A549 (cell line): ENCODE measurements at regions not wholly inside any gene's neighbourhood (a gene's known extent, or its start where the extent isn't known, plus 50 kb on each side); places are given as distances from the start of the nearest gene placed in this dataset.
A peak's percentile ranks its signal among the peaks of the same experiment; 100 is the strongest.

Experiments
- ATAC-seq, 2 experiments: fragments of 200-7000 bp in 1 of 2; fragments of >200 bp in 1 of 2; cut with Nextera tagmentation in 1 of 2; cut with Tn5 transposase in 1 of 2; 3 replicates each; pipeline versions ENCODE4 v1.8.0 to v1.9.1; 2018 to 2020; ENCODE audit warnings: mild to moderate bottlenecking in 1 of 2, moderate library complexity in 1 of 2
- CTCF ChIA-PET: fragments of 300-600 bp; sonication (Branson Sonifier 250); formaldehyde crosslinking; extraction: SDS; loops from one replicate; lab custom pipeline; 2021; ENCODE audit warnings: antibody characterized with exemption, inconsistent platforms; lab: Yijun Ruan, JAX
- POLR2A ChIA-PET: fragments of 350-600 bp; formaldehyde crosslinking; extraction: SDS; loops from one replicate; lab custom pipeline; 2021; ENCODE audit warnings: antibody characterized with exemption, inconsistent platforms; lab: Yijun Ruan, JAX
- DNase-seq, 2 experiments: peaks; one replicate each; pipeline versions ENCODE4 v3.0.0 to v3.0.0-alpha.2; 2011 to 2016; ENCODE audit warnings: low read depth in 1 of 2, low spot score in 1 of 2
- FAIRE-seq: peaks from 2 replicates; lab custom pipeline; 2011; peaks lifted over from hg19 to GRCh38; lab: Jason Lieb, UNC
- H3K27ac ChIP-seq, 2 experiments: fragments of >200 bp; sonication (Bioruptor Twin); formaldehyde crosslinking; 3 replicates each; pipeline ENCODE4 v1.5.1; 2016 to 2017
- H3K4me1 ChIP-seq: fragments of >200 bp; sonication (Bioruptor Twin); formaldehyde crosslinking; 3 replicates; pipeline ENCODE4 v1.6.1; 2016
- H3K4me2 ChIP-seq: fragments of >200 bp; sonication (Bioruptor Twin); formaldehyde crosslinking; 3 replicates; pipeline ENCODE4 v1.6.1; 2016
- H3K4me3 ChIP-seq: fragments of >200 bp; sonication (Bioruptor Twin); formaldehyde crosslinking; 3 replicates; pipeline ENCODE4 v1.5.1; 2016
- H3K9me3 ChIP-seq: fragments of >200 bp; sonication (Bioruptor Twin); formaldehyde crosslinking; 3 replicates; pipeline ENCODE4 v1.6.1; 2016
- ATOH8 ChIP-seq: fragments of 250-450 bp; sonication (Bioruptor Pico); IDR thresholded peaks from 2 replicates; pipeline ENCODE4 v1.5.0; 2020; ENCODE audit warnings: low read depth, mild to moderate bottlenecking, moderate library complexity
- BCL3 ChIP-seq: fragments of >200 bp; sonication (Bioruptor Twin); formaldehyde crosslinking; IDR thresholded peaks from 3 replicates; pipeline ENCODE4 v1.6.1; 2016
- CHD2 ChIP-seq: fragments of 150-350 bp; IDR thresholded peaks from 2 replicates; pipeline ENCODE4 v1.6.1; 2014; ENCODE audit warnings: low read length; ENCODE audit not compliant: partially characterized antibody
- CTCF ChIP-seq: fragments of >200 bp; sonication (Bioruptor Twin); formaldehyde crosslinking; IDR thresholded peaks from 3 replicates; pipeline ENCODE4 v1.5.1; 2016
- EHF ChIP-seq: fragments of 250-450 bp; sonication (Bioruptor Pico); IDR thresholded peaks from 2 replicates; pipeline ENCODE4 v1.5.0; 2020; ENCODE audit warnings: mild to moderate bottlenecking
- EP300 ChIP-seq, 2 experiments: fragments of >200 bp; sonication (Bioruptor Twin); formaldehyde crosslinking; IDR thresholded peaks; 2 replicates in 1 of 2; 3 replicates in 1 of 2; pipeline ENCODE4 v1.6.1; 2016 to 2017
- ESRRA ChIP-seq: fragments of 150-350 bp; IDR thresholded peaks from 2 replicates; pipeline ENCODE4 v1.6.1; 2014; ENCODE audit warnings: mild to moderate bottlenecking, low read length, borderline replicate concordance
- FOSL2 ChIP-seq, 2 experiments: fragments of 450-650 bp in 1 of 2; fragments of >200 bp in 1 of 2; sonication (Bioruptor Twin) in 1 of 2; formaldehyde crosslinking; IDR thresholded peaks; 2 replicates each; pipeline versions ENCODE4 v1.5.0 to v1.6.1; 2016 to 2020; ENCODE audit warnings: mild to moderate bottlenecking in 1 of 2, moderate library complexity in 1 of 2
- FOXS1 ChIP-seq: fragments of 250-450 bp; sonication (Bioruptor Pico); IDR thresholded peaks from 2 replicates; pipeline ENCODE4 v1.5.0; 2020; ENCODE audit warnings: mild to moderate bottlenecking, moderate library complexity
- GATA3 ChIP-seq: IDR thresholded peaks from 2 replicates; pipeline ENCODE4 v1.6.1; 2012; ENCODE audit warnings: borderline replicate concordance
- HES2 ChIP-seq: fragments of >200 bp; sonication (Bioruptor Twin); formaldehyde crosslinking; IDR thresholded peaks from 2 replicates; pipeline ENCODE4 v1.6.1; 2016
- HMGXB4 ChIP-seq: fragments of 250-450 bp; sonication (Bioruptor Pico); IDR thresholded peaks from 2 replicates; pipeline ENCODE4 v1.5.0; 2021; ENCODE audit warnings: mild to moderate bottlenecking, moderate library complexity, borderline replicate concordance
- HOXA7 ChIP-seq: fragments of 250-450 bp; sonication (Bioruptor Pico); IDR thresholded peaks from 2 replicates; pipeline ENCODE4 v1.5.0; 2020; ENCODE audit warnings: mild to moderate bottlenecking, moderate library complexity
- HOXB13 ChIP-seq: fragments of 250-450 bp; sonication (Bioruptor Pico); IDR thresholded peaks from 2 replicates; pipeline ENCODE4 v1.5.0; 2020; ENCODE audit warnings: low read depth, mild to moderate bottlenecking, moderate library complexity
- HOXB5 ChIP-seq: fragments of 250-450 bp; sonication (Bioruptor Pico); IDR thresholded peaks from 2 replicates; pipeline ENCODE4 v1.5.0; 2020; ENCODE audit warnings: mild to moderate bottlenecking, moderate library complexity
- JUNB ChIP-seq: fragments of >200 bp; sonication (Bioruptor Twin); formaldehyde crosslinking; IDR thresholded peaks from 2 replicates; pipeline ENCODE4 v1.6.1; 2016
- KDM1A ChIP-seq: fragments of 200-600 bp; sonication (generic); IDR thresholded peaks from 2 replicates; pipeline ENCODE4 v1.6.1; 2016; ENCODE audit warnings: low read depth, mild to moderate bottlenecking
- KDM5A ChIP-seq: fragments of 200-600 bp; sonication (generic); IDR thresholded peaks from 2 replicates; pipeline ENCODE4 v1.6.1; 2016; ENCODE audit warnings: antibody characterized with exemption, mild to moderate bottlenecking
- MAFK ChIP-seq: fragments of 450-650 bp; IDR thresholded peaks from 2 replicates; pipeline ENCODE4 v1.6.1; 2014; ENCODE audit not compliant: partially characterized antibody
- MAX ChIP-seq: IDR thresholded peaks from 2 replicates; pipeline ENCODE4 v1.6.1; 2012
- MYC ChIP-seq: IDR thresholded peaks from 2 replicates; pipeline ENCODE4 v1.6.1; 2012; ENCODE audit warnings: mild to moderate bottlenecking, inconsistent platforms, low read length, improper control_type of control experiment, borderline replicate concordance
- POLR2AphosphoS2 ChIP-seq: conservative IDR thresholded peaks from 2 replicates; pipeline ENCODE4 v1.6.1; 2012; ENCODE audit warnings: low read length, improper control_type of control experiment, inconsistent platforms
- RARB ChIP-seq: fragments of 250-450 bp; sonication (Bioruptor Pico); IDR thresholded peaks from 2 replicates; pipeline ENCODE4 v1.8.0; 2021; ENCODE audit warnings: mild to moderate bottlenecking, moderate library complexity
- RFX5 ChIP-seq: fragments of 450-650 bp; IDR thresholded peaks from 2 replicates; pipeline ENCODE4 v1.7.1; 2014; ENCODE audit warnings: antibody characterized with exemption, mild to moderate bottlenecking, moderate library complexity
- RNF2 ChIP-seq: fragments of 200-600 bp; sonication (generic); IDR thresholded peaks from 2 replicates; pipeline ENCODE4 v1.6.1; 2016; ENCODE audit warnings: low read depth, mild to moderate bottlenecking, antibody characterized with exemption, moderate library complexity, borderline replicate concordance
- SMC3 ChIP-seq: fragments of >200 bp; sonication (Bioruptor Twin); formaldehyde crosslinking; IDR thresholded peaks from 3 replicates; pipeline ENCODE4 v1.6.1; 2018; ENCODE audit warnings: inconsistent platforms
- TFCP2L1 ChIP-seq: fragments of 250-450 bp; sonication (Bioruptor Pico); IDR thresholded peaks from 2 replicates; pipeline ENCODE4 v1.5.0; 2021; ENCODE audit warnings: mild to moderate bottlenecking
- USF2 ChIP-seq: fragments of 450-650 bp; IDR thresholded peaks from 2 replicates; pipeline ENCODE4 v1.6.1; 2014; ENCODE audit warnings: antibody characterized with exemption
- ZC3H11A ChIP-seq: fragments of 450-650 bp; IDR thresholded peaks from 2 replicates; pipeline ENCODE4 v1.6.1; 2014; ENCODE audit warnings: antibody characterized with exemption, mild to moderate bottlenecking
- WGBS: methylation state at CpG from one replicate; pipeline ENCODE4 v1.1.6; 2017; ENCODE audit errors: missing lambda C conversion rate; 5-methylcytosine and 5-hydroxymethylcytosine counted together

- H3K4me1 ChIP-seq = peaks cover 23% of the 10 kb centered on the region
- no peak for ATAC-seq
- H3K27ac ChIP-seq = peak overlapping the region in 1 of 2 experiments; percentile 54; a peak in 3 of 6 replicates
- FAIRE-seq = no peak
- WGBS = 90% methylated on average over 6 of the region's 6 CpGs
- DNase-seq = no peak
- no peaks in the 10 kb centered on the region; the same call in 2 of the 3 replicates for H3K9me3 ChIP-seq
- H3K4me3 ChIP-seq = no peak overlapping the region
- POLR2A ChIA-PET = no interaction called here
- CTCF ChIA-PET = no interaction called here
- TF ChIP-seq HOXB5 (CRISPR knock-in tag) (no peak), GATA3 (no peak), RFX5 (no peak), SMC3 (no peak), FOXS1 (CRISPR knock-in tag) (no peak), MAX (no peak), HES2 (no peak), TFCP2L1 (CRISPR knock-in tag) (no peak), HOXA7 (no peak)
- no peak overlapping the region for H3K4me2 ChIP-seq
These were observed 86.9 kb upstream of the NABP1 start for GRCh38 chr2:191591025-191591424.

- ATAC-seq = peak; percentile 91 to 95
- DNase-seq = peak; percentile 22 to 75
- Histone ChIP-seq H3K27ac (peak overlapping the region; percentile 82 to 92), H3K9me3 (no peaks in the 10 kb centered on the region; the same call in 2 of the 3 replicates), H3K4me3 (no peak overlapping the region), H3K4me2 (peak overlapping the region; percentile 83), H3K4me1 (peaks cover 23% of the 10 kb centered on the region)
- FAIRE-seq = no peak
- POLR2A ChIA-PET = no interaction called here
- CTCF ChIA-PET = no interaction called here
- 23% methylated on average over 5 of the region's 5 CpGs for WGBS
- TF ChIP-seq KDM1A (no peak), USF2 (no peak), ZC3H11A (no peak), KDM5A (no peak), SMC3 (no peak), EHF (CRISPR knock-in tag) (no peak), HES2 (no peak), MAFK (no peak), ATOH8 (CRISPR knock-in tag) (no peak), HOXB13 (CRISPR knock-in tag) (no peak), CHD2 (no peak), RFX5 (no peak), GATA3 (peak; percentile 45; the same call in 1 of the 2 replicates), HOXA7 (no peak), HMGXB4 (CRISPR knock-in tag) (no peak), FOSL2 (IDR thresholded peaks at IDR 0.05) (peak; percentile 85), FOSL2 (CRISPR knock-in tag; IDR thresholded peaks at IDR 0.05) (peak; percentile 79), RNF2 (no peak), MYC (no peak), EP300 (IDR thresholded peaks at IDR 0.05) (peak in 1 of 2 experiments; percentile 68; a peak in 3 of 5 replicates), RARB (CRISPR knock-in tag) (no peak), JUNB (peak; percentile 84), BCL3 (no peak), CTCF (no peak), POLR2AphosphoS2 (no peak), ESRRA (no peak)
These were observed 84.1 kb upstream of the NABP1 start for GRCh38 chr2:191593622-191594385.
